Left ventricle myocardium inferior (tissue), 1 donor: ENCODE measurements at regions not wholly inside any gene's neighbourhood (a gene's known extent, or its start where the extent isn't known, plus 50 kb on each side); places are given as distances from the start of the nearest gene placed in this dataset.

ENCODE experiments used
- DNase-seq: peaks from one replicate; pipeline ENCODE4 v3.0.0-alpha.2; 2020
- H3K27ac ChIP-seq: fragments of 200-600 bp; replicated peaks from 2 replicates; pipeline ENCODE4 v1.8.0; 2021
- H3K27me3 ChIP-seq: fragments of 200-600 bp; 2 replicates; pipeline ENCODE4 v1.8.0; 2021; ENCODE audit warnings: low read depth
- H3K36me3 ChIP-seq: fragments of 200-600 bp; 2 replicates; pipeline ENCODE4 v1.8.0; 2021
- H3K4me1 ChIP-seq: fragments of 200-600 bp; 2 replicates; pipeline ENCODE4 v1.8.0; 2021
- H3K4me3 ChIP-seq: fragments of 200-600 bp; 2 replicates; pipeline ENCODE4 v1.8.0; 2021; ENCODE audit warnings: mild to moderate bottlenecking, moderate library complexity
- H3K9me3 ChIP-seq: fragments of 200-600 bp; replicated peaks from 2 replicates; pipeline ENCODE4 v1.8.0; 2021
- CTCF ChIP-seq: fragments of 200-600 bp; IDR thresholded peaks from 2 replicates; pipeline ENCODE4 v1.8.0; 2021; ENCODE audit warnings: antibody characterized with exemption, mild to moderate bottlenecking, borderline replicate concordance
- intact Hi-C: fragments of 100-400 bp; cut with micrococcal nuclease; formaldehyde crosslinking; loops from one replicate; pipeline ENCODE4 v1.11.0; 2022
- donor health status: DM: no; HTN: yes; CAD: no; lungs with severe emphysema.

GRCh38 chr21:26332867-26333266 is 162.3 kb upstream of the APP start:
- no peak for DNase-seq
- Histone ChIP-seq H3K36me3 (no peaks in the 10 kb centered on the region), H3K4me1 (no peaks in the 10 kb centered on the region), H3K4me3 (no peak overlapping the region), H3K27me3 (no peaks in the 10 kb centered on the region), H3K9me3 (peaks cover 5% of the 10 kb centered on the region), H3K27ac (no peak overlapping the region)
- TF ChIP-seq CTCF: no peak
- intact Hi-C loops: no loop called here

GRCh38 chr21:26331205-26331980 is 160.8 kb upstream of the APP start:
- H3K4me1 ChIP-seq: no peaks in the 10 kb centered on the region
- H3K27me3 ChIP-seq: no peaks in the 10 kb centered on the region
- TF ChIP-seq CTCF: no peak
- H3K4me3 ChIP-seq: no peak overlapping the region
- no peaks in the 10 kb centered on the region for H3K9me3 ChIP-seq
- no peaks in the 10 kb centered on the region for H3K36me3 ChIP-seq
- no peak overlapping the region for H3K27ac ChIP-seq
- intact Hi-C loops: no loop called here
- no peak for DNase-seq

- H3K4me3 ChIP-seq: no peak overlapping the region
- no peaks in the 10 kb centered on the region for H3K36me3 ChIP-seq
- no peak for DNase-seq
- intact Hi-C loops: no loop called here
- H3K27me3 ChIP-seq: no peaks in the 10 kb centered on the region
- H3K4me1 ChIP-seq: no peaks in the 10 kb centered on the region
- TF ChIP-seq CTCF: no peak
- H3K27ac ChIP-seq: no peak overlapping the region
- peaks cover 10% of the 10 kb centered on the region for H3K9me3 ChIP-seq
Measured at GRCh38 chr21:26320596-26320995, 150.0 kb upstream of the APP start.

- Histone ChIP-seq H3K9me3 (peaks cover 35% of the 10 kb centered on the region), H3K4me1 (no peaks in the 10 kb centered on the region), H3K36me3 (no peaks in the 10 kb centered on the region), H3K27ac (no peak overlapping the region), H3K27me3 (no peaks in the 10 kb centered on the region), H3K4me3 (no peak overlapping the region)
- no peak for DNase-seq
- no peak for TF ChIP-seq CTCF
- intact Hi-C loops: no loop called here
Measured at GRCh38 chr21:26307640-26308039, 137.1 kb upstream of the APP start.

- no peak overlapping the region for H3K4me3 ChIP-seq
- H3K36me3 ChIP-seq: no peaks in the 10 kb centered on the region
- intact Hi-C loops: no loop called here
Measured at GRCh38 chr21:26297851-26298250, 127.3 kb upstream of the APP start.

More at GRCh38 chr21:26297851-26298250, 127.3 kb upstream of the APP start:
- H3K27ac ChIP-seq: no peak overlapping the region
- TF ChIP-seq CTCF: no peak
- peaks cover 43% of the 10 kb centered on the region for H3K9me3 ChIP-seq
- no peaks in the 10 kb centered on the region for H3K27me3 ChIP-seq
- H3K4me1 ChIP-seq: no peaks in the 10 kb centered on the region
- no peak for DNase-seq
